ENCODE measurements at regions not wholly inside any gene's neighbourhood (a gene's known extent, or its start where the extent isn't known, plus 50 kb on each side); places are given as distances from the start of the nearest gene placed in this dataset.

GRCh38 chr5:88515881-88516819 is 247.5 kb upstream of the TMEM161B start:
- TF ChIP-seq E2F5 (CRISPR knock-in tag; conservative IDR thresholded peaks at IDR 0.05) (no peak), ZSCAN5A (CRISPR knock-in tag; IDR thresholded peaks at IDR 0.05; ENCODE audit: borderline replicate concordance) (no peak), RAD21 (CRISPR knock-in tag; IDR thresholded peaks at IDR 0.05) (no peak), ZNF639 (CRISPR knock-in tag; conservative IDR thresholded peaks at IDR 0.05) (no peak), ZNF687 (CRISPR knock-in tag; IDR thresholded peaks at IDR 0.05) (no peak), MTA3 (CRISPR knock-in tag; IDR thresholded peaks at IDR 0.05) (no peak), CTCF (CRISPR knock-in tag; IDR thresholded peaks at IDR 0.05) (no peak), GATAD2A (CRISPR knock-in tag; IDR thresholded peaks at IDR 0.05) (no peak), CREM (IDR thresholded peaks at IDR 0.05) (no peak), CREM (CRISPR knock-in tag; IDR thresholded peaks at IDR 0.05) (no peak)
